ENCODE measurements at regions not wholly inside any gene's neighbourhood (a gene's known extent, or its start where the extent isn't known, plus 50 kb on each side); places are given as distances from the start of the nearest gene placed in this dataset.

DNA sequence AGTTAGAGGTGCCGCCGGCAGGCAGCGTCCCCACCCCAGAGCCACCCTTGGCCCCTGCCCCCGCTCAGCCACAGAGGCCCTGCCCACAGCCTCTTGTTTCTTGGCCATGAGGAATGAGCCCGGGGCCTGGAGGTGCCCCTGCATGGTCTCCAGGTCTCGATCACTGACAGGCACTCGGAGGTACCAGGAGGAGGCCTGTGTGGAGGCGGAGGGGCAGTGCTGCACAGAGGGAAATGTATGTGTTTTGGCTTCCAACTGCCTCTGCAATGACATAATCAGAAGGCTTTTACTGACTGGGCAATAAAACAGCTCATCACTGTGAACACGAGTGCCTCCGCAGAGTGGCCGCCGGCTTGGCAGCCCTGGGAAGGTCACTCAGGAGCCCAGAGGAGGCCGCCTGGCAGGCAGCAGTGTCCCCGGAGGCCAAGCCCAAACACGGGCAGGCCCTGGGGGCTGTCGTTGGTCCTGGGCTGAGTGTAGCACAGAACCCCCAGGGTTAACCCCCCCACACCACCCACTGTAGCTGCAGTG, 61.1 kb upstream of the GATA5 start:
- ChIA-PET POLR2A (no interaction called here), CTCF (interaction anchor here (0.8 to 3.0 kb wide), 4 partner anchors 9 to 80 kb away, joined by 3 to 11 read pairs (median 6); no protein-coding TSS in a partner anchor)
- TF ChIP-seq ELK1 (IDR thresholded peaks at IDR 0.05; ENCODE audit: low read depth, low read length): no peak
- TF ChIP-seq CHD4 (IDR thresholded peaks at IDR 0.05; ENCODE audit: borderline replicate concordance): no peak
- TF ChIP-seq BHLHE40 (IDR thresholded peaks at IDR 0.05; ENCODE audit: low read depth, low read length): no peak
- TF ChIP-seq ZC3H11A (IDR thresholded peaks at IDR 0.05): no peak
- TF ChIP-seq FOSB (CRISPR knock-in tag; IDR thresholded peaks at IDR 0.05): no peak
- TF ChIP-seq MYC (IDR thresholded peaks at IDR 0.05; ENCODE audit: borderline replicate concordance, low read length): no peak
- TF ChIP-seq EHMT2 (IDR thresholded peaks at IDR 0.05; ENCODE audit: low read depth): no peak
- TF ChIP-seq RARB (CRISPR knock-in tag; IDR thresholded peaks at IDR 0.05): no peak
- TF ChIP-seq POLR2AphosphoS2 (conservative IDR thresholded peaks at IDR 0.05; ENCODE audit: low read length): no peak
- TF ChIP-seq HMGXB4 (CRISPR knock-in tag; IDR thresholded peaks at IDR 0.05; ENCODE audit: borderline replicate concordance): no peak
- TF ChIP-seq TFCP2L1 (CRISPR knock-in tag; IDR thresholded peaks at IDR 0.05): no peak
- TF ChIP-seq ZSCAN20 (CRISPR knock-in tag; IDR thresholded peaks at IDR 0.05): no peak
- TF ChIP-seq USF2 (IDR thresholded peaks at IDR 0.05): no peak
- TF ChIP-seq CTCF (IDR thresholded peaks at IDR 0.05): no peak
- no peak for TF ChIP-seq MAFK (IDR thresholded peaks at IDR 0.05; ENCODE audit: partially characterized antibody)
- no peak for TF ChIP-seq RFX5 (IDR thresholded peaks at IDR 0.05)
- TF ChIP-seq NR3C1 (IDR thresholded peaks at IDR 0.05): no peak
- no peak for TF ChIP-seq REST (IDR thresholded peaks at IDR 0.05)
- TF ChIP-seq POLR2A (IDR thresholded peaks at IDR 0.05; ENCODE audit: low read length): no peak
- no peak for TF ChIP-seq CEBPB (IDR thresholded peaks at IDR 0.05)
- Histone ChIP-seq H3K9me3 (no peaks in the 10 kb centered on the region), H3K4me1 (no peaks in the 10 kb centered on the region), H3K27ac (no peak overlapping the region), H3K4me2 (no peak overlapping the region), H3K4me3 (no peak overlapping the region)
- ATAC-seq (no peak), DNase-seq (ENCODE audit: low read depth in 1 of 2, low spot score in 1 of 2) (no peak), FAIRE-seq (no peak)
- 72% methylated on average over 8 of the region's 16 CpGs for WGBS (ENCODE audit: missing lambda C conversion rate)

Data from A549 (cell line).